Neuronal stem cell (in vitro differentiated cells): ENCODE measurements at regions not wholly inside any gene's neighbourhood (a gene's known extent, or its start where the extent isn't known, plus 50 kb on each side); places are given as distances from the start of the nearest gene placed in this dataset.

Experiments used
- DNase-seq: peaks from one replicate; pipeline ENCODE4 v3.0.0-alpha.2; 2013; ENCODE audit warnings: low spot score
- H2AFZ ChIP-seq: one replicate; pipeline ENCODE4 v1.6.1; 2013; ENCODE audit warnings: mild to moderate bottlenecking, low read length, inconsistent platforms
- H2AK5ac ChIP-seq: 2 replicates; pipeline ENCODE4 v1.6.1; 2013; ENCODE audit warnings: low read depth, mild to moderate bottlenecking, inconsistent platforms, low read length, moderate library complexity, mixed read lengths
- H2BK120ac ChIP-seq: 2 replicates; pipeline ENCODE4 v1.6.1; 2013; ENCODE audit warnings: low read depth, mild to moderate bottlenecking, inconsistent platforms, low read length, moderate library complexity, mixed read lengths
- H2BK12ac ChIP-seq: one replicate; pipeline ENCODE4 v1.6.1; 2013; ENCODE audit warnings: low read length, inconsistent platforms
- H2BK15ac ChIP-seq: 2 replicates; pipeline ENCODE4 v1.6.1; 2013; ENCODE audit warnings: mild to moderate bottlenecking, low read length, inconsistent platforms, mixed read lengths
- H2BK5ac ChIP-seq: one replicate; pipeline ENCODE4 v1.6.1; 2013; ENCODE audit warnings: inconsistent platforms, mild to moderate bottlenecking, low read length, moderate library complexity
- H3K14ac ChIP-seq: one replicate; pipeline ENCODE4 v1.6.1; 2013; ENCODE audit warnings: low read length, inconsistent platforms
- H3K18ac ChIP-seq: 2 replicates; pipeline ENCODE4 v1.6.1; 2013; ENCODE audit warnings: low read length, inconsistent platforms
- H3K23ac ChIP-seq: 2 replicates; pipeline ENCODE4 v1.6.1; 2013; ENCODE audit warnings: low read depth, mild to moderate bottlenecking, mixed read lengths, low read length, inconsistent platforms; ENCODE audit not compliant: poor library complexity
- H3K27ac ChIP-seq: replicated peaks from 3 replicates; pipeline ENCODE4 v1.5.1; 2013; ENCODE audit warnings: low read length, inconsistent platforms
- H3K27me3 ChIP-seq, 3 experiments: 2 replicates each; pipeline ENCODE4 v1.6.1; 2013; ENCODE audit warnings: low read length in 3 of 3, mild to moderate bottlenecking in 2 of 3, inconsistent platforms in 1 of 3, low read depth in 1 of 3, mixed read lengths in 1 of 3, moderate library complexity in 1 of 3; ENCODE audit not compliant: control insufficient read depth in 3 of 3, insufficient read depth in 3 of 3
- H3K36me3 ChIP-seq, 2 donors: replicated peaks in 1 of 2; 2 replicates each; pipeline ENCODE4 v1.6.1; 2013; ENCODE audit warnings: low read length in 2 of 2; ENCODE audit not compliant: control insufficient read depth in 2 of 2, insufficient read depth in 2 of 2
- H3K4ac ChIP-seq: 2 replicates; pipeline ENCODE4 v1.6.1; 2013; ENCODE audit warnings: inconsistent platforms, mild to moderate bottlenecking, low read length, moderate library complexity
- H3K4me1 ChIP-seq, 2 donors: 1 replicate in 1 of 2; 2 replicates in 1 of 2; pipeline ENCODE4 v1.6.1; 2013; ENCODE audit warnings: low read length in 2 of 2, low read depth in 1 of 2; ENCODE audit not compliant: control insufficient read depth in 2 of 2, insufficient read depth in 1 of 2
- H3K4me2 ChIP-seq: one replicate; pipeline ENCODE4 v1.6.1; 2013; ENCODE audit warnings: mild to moderate bottlenecking, low read length, inconsistent platforms; ENCODE audit not compliant: insufficient read depth, poor library complexity, severe bottlenecking
- H3K4me3 ChIP-seq, 2 donors: 2 replicates each; pipeline ENCODE4 v1.5.1; 2013; ENCODE audit warnings: low read length in 2 of 2, mild to moderate bottlenecking in 2 of 2, inconsistent platforms in 1 of 2, moderate library complexity in 1 of 2
- H3K79me1 ChIP-seq: one replicate; pipeline ENCODE4 v1.6.1; 2013; ENCODE audit warnings: low read depth, mild to moderate bottlenecking, inconsistent platforms, low read length, moderate library complexity
- H3K9ac ChIP-seq: one replicate; pipeline ENCODE4 v1.6.1; 2013; ENCODE audit warnings: mild to moderate bottlenecking, low read depth, low read length, inconsistent platforms; ENCODE audit not compliant: poor library complexity
- H3K9me3 ChIP-seq, 2 donors: replicated peaks in 1 of 2; 2 replicates each; pipeline versions ENCODE3 to v1.6.1; 2013; ENCODE audit warnings: low read length in 2 of 2, mild to moderate bottlenecking in 2 of 2, inconsistent platforms in 1 of 2, low read depth in 1 of 2, mixed read lengths in 1 of 2, moderate library complexity in 1 of 2; ENCODE audit not compliant: control insufficient read depth in 2 of 2, insufficient read depth in 1 of 2
- H4K8ac ChIP-seq: one replicate; pipeline ENCODE4 v1.6.1; 2013; ENCODE audit warnings: low read depth, mild to moderate bottlenecking, inconsistent platforms, low read length, moderate library complexity
- H4K91ac ChIP-seq: one replicate; pipeline ENCODE4 v1.6.1; 2013; ENCODE audit warnings: low read length, low read depth, mild to moderate bottlenecking, inconsistent platforms; ENCODE audit not compliant: poor library complexity
- WGBS, 2 donors: extraction: QIAGEN DNeasy Blood & Tissue Kit; methylation state at CpG; one replicate each; pipeline ENCODE4 v1.1.7; 2013; ENCODE audit warnings: missing lambda C conversion rate in 2 of 2, mixed read lengths in 1 of 2; ENCODE audit not compliant: insufficient read length in 2 of 2, insufficient replicate concordance in 1 of 2; ENCODE audit errors: extremely low coverage in 2 of 2; 5-methylcytosine and 5-hydroxymethylcytosine counted together

DNA sequence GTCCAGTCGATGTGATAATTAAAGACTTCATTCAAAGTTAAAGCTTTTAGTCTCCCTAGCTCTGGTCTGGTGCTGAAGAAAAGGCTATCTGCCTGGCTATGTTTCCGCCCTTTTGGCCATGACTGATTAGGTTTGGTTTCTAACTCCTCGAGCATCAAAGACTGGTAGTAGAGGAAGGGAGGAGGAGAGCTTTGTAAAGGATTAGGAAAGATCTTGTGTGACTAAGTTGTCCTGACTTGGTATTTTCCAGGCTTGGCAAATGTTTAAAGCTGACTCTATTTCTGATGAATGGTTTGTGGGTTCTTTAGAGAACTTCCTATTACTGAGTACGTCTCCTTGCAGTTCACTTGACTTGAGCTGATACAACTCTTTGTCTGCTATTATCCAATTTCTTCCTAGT is 312.9 kb downstream of the GJA1 start:
- Histone ChIP-seq H3K4me1 (no peaks in the 10 kb centered on the region), H2AK5ac (no peak overlapping the region), H3K4me3 (no peak overlapping the region), H4K8ac (no peak overlapping the region), H3K9ac (no peak overlapping the region), H3K4me2 (no peak overlapping the region), H3K18ac (no peak overlapping the region), H3K4ac (no peak overlapping the region), H3K9me3 (no peaks in the 10 kb centered on the region), H3K27ac (no peak overlapping the region), H2BK15ac (no peak overlapping the region), H2AFZ (no peak overlapping the region), H3K23ac (no peak overlapping the region), H3K79me1 (no peaks in the 10 kb centered on the region), H3K14ac (no peak overlapping the region), H2BK12ac (no peak overlapping the region), H2BK120ac (no peak overlapping the region), H4K91ac (no peak overlapping the region), H3K27me3 (no peaks in the 10 kb centered on the region), H2BK5ac (no peak overlapping the region), H3K36me3 (no peaks in the 10 kb centered on the region)
- WGBS, 2 donors = no CpG with 5 or more reads among the region's 4 CpGs
- DNase-seq = no peak

GRCh38 chr6:121748850-121749249 is 313.4 kb downstream of the GJA1 start:
- no peak overlapping the region for H3K18ac ChIP-seq
- H4K8ac ChIP-seq = no peak overlapping the region
- H2BK12ac ChIP-seq = no peak overlapping the region
- no peaks in the 10 kb centered on the region for H3K4me1 ChIP-seq
- H3K36me3 ChIP-seq = no peaks in the 10 kb centered on the region
- no peak overlapping the region for H3K4ac ChIP-seq
- WGBS, 2 donors = no CpG with 5 or more reads among the region's 2 CpGs
- no peak overlapping the region for H2AK5ac ChIP-seq
- no peak overlapping the region for H2BK15ac ChIP-seq
- no peak overlapping the region for H3K14ac ChIP-seq
- H2BK5ac ChIP-seq = no peak overlapping the region
- H3K27me3 ChIP-seq = no peaks in the 10 kb centered on the region
- H2AFZ ChIP-seq = no peak overlapping the region
- no peak overlapping the region for H3K27ac ChIP-seq
- DNase-seq = no peak
- H3K79me1 ChIP-seq = no peaks in the 10 kb centered on the region
- H4K91ac ChIP-seq = no peak overlapping the region
- H3K23ac ChIP-seq = no peak overlapping the region
- H3K9ac ChIP-seq = no peak overlapping the region
- no peak overlapping the region for H3K4me3 ChIP-seq
- H3K9me3 ChIP-seq = no peaks in the 10 kb centered on the region
- H2BK120ac ChIP-seq = no peak overlapping the region
- H3K4me2 ChIP-seq = no peak overlapping the region

DNA sequence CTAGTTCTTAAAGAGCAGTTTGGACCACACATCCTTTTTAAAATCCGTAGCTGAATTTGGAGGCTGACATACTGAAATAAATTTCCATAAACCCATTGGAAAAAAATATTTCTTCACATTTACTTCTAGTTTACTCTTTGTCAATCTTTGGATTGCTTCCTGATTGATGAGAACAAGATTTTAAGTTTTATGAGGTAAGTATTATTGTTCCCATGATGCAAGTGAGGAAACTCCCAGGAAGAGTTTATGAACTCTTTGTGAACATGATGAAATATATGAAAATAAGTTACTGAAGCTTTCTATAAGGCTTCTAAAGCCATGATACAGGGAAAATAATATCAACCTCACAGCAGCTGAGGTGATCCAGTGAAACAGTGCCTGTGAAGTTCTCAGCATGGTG is 320.0 kb downstream of the GJA1 start:
- Histone ChIP-seq H3K27me3 (no peaks in the 10 kb centered on the region), H3K36me3 (no peaks in the 10 kb centered on the region)
- WGBS, 2 donors = no CpG with 5 or more reads among the region's 1 CpG

DNA sequence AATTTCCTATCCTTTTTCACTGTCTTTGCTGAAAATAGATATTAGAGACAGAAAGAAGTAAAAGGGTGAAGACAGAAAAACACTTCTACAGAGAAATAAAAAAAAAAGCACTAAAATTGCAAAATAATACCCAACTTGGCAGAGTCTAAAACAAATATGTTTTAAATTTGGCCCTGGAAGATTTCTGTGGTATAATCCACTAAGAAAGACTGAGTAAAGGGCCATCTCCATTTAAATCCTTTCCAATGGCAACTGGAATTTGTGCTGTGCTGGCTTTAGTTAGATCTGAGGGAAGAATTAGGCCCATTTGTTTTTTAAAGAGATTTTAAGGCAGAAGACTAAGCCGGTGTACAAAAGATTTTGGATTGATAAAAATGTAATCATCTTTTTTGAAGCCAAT is 321.2 kb downstream of the GJA1 start:
- H4K91ac ChIP-seq = no peak overlapping the region
- DNase-seq = no peak
- H2BK15ac ChIP-seq = no peak overlapping the region
- H3K27ac ChIP-seq = no peak overlapping the region
- no peak overlapping the region for H2BK120ac ChIP-seq
- no peaks in the 10 kb centered on the region for H3K79me1 ChIP-seq
- WGBS, 2 donors = no CpG with 5 or more reads among the region's 1 CpG
- no peaks in the 10 kb centered on the region for H3K27me3 ChIP-seq
- H3K14ac ChIP-seq = no peak overlapping the region
- no peaks in the 10 kb centered on the region for H3K36me3 ChIP-seq
- H3K4me3 ChIP-seq = no peak overlapping the region
- H3K9ac ChIP-seq = no peak overlapping the region
- peaks cover 0 to 6% of the 10 kb centered on the region in 2 donors for H3K4me1 ChIP-seq
- H3K23ac ChIP-seq = no peak overlapping the region
- no peak overlapping the region for H3K4me2 ChIP-seq
- H3K18ac ChIP-seq = no peak overlapping the region
- no peak overlapping the region for H2AFZ ChIP-seq
- H3K9me3 ChIP-seq = no peaks in the 10 kb centered on the region
- H4K8ac ChIP-seq = no peak overlapping the region
- no peak overlapping the region for H2BK5ac ChIP-seq
- no peak overlapping the region for H3K4ac ChIP-seq
- H2BK12ac ChIP-seq = no peak overlapping the region
- H2AK5ac ChIP-seq = no peak overlapping the region

More for the DNA sequence above, 320.0 kb downstream of the GJA1 start:
- no peaks in the 10 kb centered on the region for H3K9me3 ChIP-seq
- H3K9ac ChIP-seq = no peak overlapping the region
- no peak overlapping the region for H2AFZ ChIP-seq
- no peak overlapping the region for H3K23ac ChIP-seq
- no peak overlapping the region for H3K18ac ChIP-seq
- H2BK5ac ChIP-seq = no peak overlapping the region
- H4K8ac ChIP-seq = no peak overlapping the region
- no peaks in the 10 kb centered on the region for H3K79me1 ChIP-seq
- no peak for DNase-seq
- no peak overlapping the region for H2BK15ac ChIP-seq
- H3K4me3 ChIP-seq = no peak overlapping the region
- no peak overlapping the region for H2AK5ac ChIP-seq
- H3K4me2 ChIP-seq = no peak overlapping the region
- H4K91ac ChIP-seq = no peak overlapping the region
- no peak overlapping the region for H3K27ac ChIP-seq
- H3K4ac ChIP-seq = no peak overlapping the region
- no peak overlapping the region for H2BK120ac ChIP-seq
- no peak overlapping the region for H2BK12ac ChIP-seq
- no peak overlapping the region for H3K14ac ChIP-seq
- peaks cover 0 to 3% of the 10 kb centered on the region in 2 donors for H3K4me1 ChIP-seq
